Upper lobe of right lung (tissue), 1 donor: ENCODE measurements at regions not wholly inside any gene's neighbourhood (a gene's known extent, or its start where the extent isn't known, plus 50 kb on each side); places are given as distances from the start of the nearest gene placed in this dataset.

Experiments
- ATAC-seq: fragments of 200-7000 bp; cut with Tn5 transposase; one replicate; pipeline ENCODE4 v1.9.1; 2020; ENCODE audit warnings: mild to moderate bottlenecking, moderate library complexity
- DNase-seq: peaks from one replicate; pipeline ENCODE4 v3.0.0-alpha.2; 2020
- H3K27ac ChIP-seq: fragments of 200-600 bp; one replicate; pipeline ENCODE4 v1.8.0; 2022
- H3K27me3 ChIP-seq: fragments of 200-600 bp; one replicate; pipeline ENCODE4 v1.8.0; 2022; ENCODE audit warnings: mild to moderate bottlenecking
- H3K36me3 ChIP-seq: fragments of 200-600 bp; one replicate; pipeline ENCODE4 v1.8.0; 2022
- H3K4me1 ChIP-seq: fragments of 200-600 bp; one replicate; pipeline ENCODE4 v1.8.0; 2022
- H3K4me3 ChIP-seq: fragments of 200-600 bp; one replicate; pipeline ENCODE4 v1.8.0; 2022; ENCODE audit warnings: mild to moderate bottlenecking
- H3K9me3 ChIP-seq: fragments of 200-600 bp; one replicate; pipeline ENCODE4 v1.8.0; 2022
- intact Hi-C: fragments of 100-400 bp; cut with DNase I; formaldehyde crosslinking; loops from one replicate; pipeline ENCODE4 v1.11.0; 2022
- TF ChIP-seq, protein P1 (sequence below): fragments of 200-600 bp; IDR thresholded peaks from one replicate; pipeline ENCODE4 v1.8.0; 2022; ENCODE audit warnings: antibody characterized with exemption
- donor health status: DM: no; HTN: yes; CAD: no; lungs with severe emphysema.

DNA sequence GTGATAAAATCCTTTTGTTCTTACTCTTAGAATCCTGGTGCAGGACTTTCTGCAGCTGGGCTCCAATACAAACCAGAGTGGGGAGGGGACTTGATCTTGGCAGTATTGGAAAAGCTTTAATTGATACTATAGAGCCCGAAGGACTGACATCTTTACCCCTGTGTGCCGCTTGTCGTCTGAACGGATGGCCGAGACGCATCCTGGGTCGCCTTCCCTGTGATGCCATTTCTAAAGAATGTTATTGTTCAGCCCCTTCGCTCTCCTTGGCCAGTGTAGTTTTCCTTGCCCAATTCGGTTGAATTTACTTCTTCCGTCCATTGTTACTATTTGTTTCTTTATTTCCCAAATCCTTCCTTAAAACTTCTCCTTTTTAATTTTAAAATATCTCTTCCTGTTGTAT lies 80.9 kb downstream of the CLDN34 start:
- Histone ChIP-seq H3K36me3 (no peaks in the 10 kb centered on the region), H3K27me3 (no peaks in the 10 kb centered on the region), H3K9me3 (no peaks in the 10 kb centered on the region), H3K27ac (peak overlapping the region; percentile 6), H3K4me1 (peaks cover 26% of the 10 kb centered on the region), H3K4me3 (no peak overlapping the region)
- intact Hi-C loops = no loop called here
- DNase-seq = no peak
- TF ChIP-seq, protein P1, sequence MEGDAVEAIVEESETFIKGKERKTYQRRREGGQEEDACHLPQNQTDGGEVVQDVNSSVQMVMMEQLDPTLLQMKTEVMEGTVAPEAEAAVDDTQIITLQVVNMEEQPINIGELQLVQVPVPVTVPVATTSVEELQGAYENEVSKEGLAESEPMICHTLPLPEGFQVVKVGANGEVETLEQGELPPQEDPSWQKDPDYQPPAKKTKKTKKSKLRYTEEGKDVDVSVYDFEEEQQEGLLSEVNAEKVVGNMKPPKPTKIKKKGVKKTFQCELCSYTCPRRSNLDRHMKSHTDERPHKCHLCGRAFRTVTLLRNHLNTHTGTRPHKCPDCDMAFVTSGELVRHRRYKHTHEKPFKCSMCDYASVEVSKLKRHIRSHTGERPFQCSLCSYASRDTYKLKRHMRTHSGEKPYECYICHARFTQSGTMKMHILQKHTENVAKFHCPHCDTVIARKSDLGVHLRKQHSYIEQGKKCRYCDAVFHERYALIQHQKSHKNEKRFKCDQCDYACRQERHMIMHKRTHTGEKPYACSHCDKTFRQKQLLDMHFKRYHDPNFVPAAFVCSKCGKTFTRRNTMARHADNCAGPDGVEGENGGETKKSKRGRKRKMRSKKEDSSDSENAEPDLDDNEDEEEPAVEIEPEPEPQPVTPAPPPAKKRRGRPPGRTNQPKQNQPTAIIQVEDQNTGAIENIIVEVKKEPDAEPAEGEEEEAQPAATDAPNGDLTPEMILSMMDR = no peak
- no peak for ATAC-seq

DNA sequence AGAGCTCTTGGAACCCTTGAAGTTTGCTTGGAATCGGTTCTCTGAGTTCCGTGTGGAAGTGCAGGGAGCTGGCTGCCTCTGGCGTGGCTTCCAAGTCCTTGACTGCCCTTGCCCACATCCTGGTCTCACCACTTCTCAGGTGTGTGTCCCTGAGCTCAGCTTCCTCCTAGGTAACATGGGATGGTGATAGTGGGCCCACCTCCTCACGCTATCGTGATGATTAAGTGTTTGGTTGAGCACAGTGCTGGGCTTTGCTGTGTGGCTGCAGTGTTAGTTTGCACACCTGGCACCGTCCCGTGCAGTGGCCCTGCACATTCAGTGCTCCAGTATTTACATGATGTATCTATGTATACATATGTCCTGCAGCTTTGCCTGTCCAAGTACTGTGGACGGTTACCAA lies 81.5 kb downstream of the CLDN34 start:
- Histone ChIP-seq H3K36me3 (no peaks in the 10 kb centered on the region), H3K4me3 (no peak overlapping the region), H3K4me1 (peaks cover 26% of the 10 kb centered on the region), H3K27ac (no peak overlapping the region), H3K27me3 (no peaks in the 10 kb centered on the region), H3K9me3 (no peaks in the 10 kb centered on the region)
- peak; percentile 63 for DNase-seq
- TF ChIP-seq, protein P1 = no peak
- ATAC-seq = peak; percentile 77
- intact Hi-C loops = no loop called here

DNA sequence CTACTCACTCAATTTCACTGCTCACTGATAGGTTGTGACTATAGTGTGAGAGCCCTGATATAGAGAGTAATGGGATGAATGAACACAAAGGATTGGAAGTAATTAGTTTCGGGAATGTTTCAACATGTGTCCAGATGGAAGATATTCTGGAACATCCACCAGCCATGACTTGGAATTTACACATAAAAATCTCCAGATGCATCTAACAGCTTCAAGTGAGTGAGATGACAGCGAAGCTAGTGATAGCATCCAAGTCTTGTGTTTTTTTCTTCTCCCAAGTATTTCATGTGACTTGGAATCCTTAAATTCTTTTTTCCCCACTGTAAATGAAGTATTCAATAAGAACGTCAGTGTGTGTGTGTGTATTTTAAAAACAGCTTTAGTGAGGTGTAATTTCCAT lies 82.1 kb downstream of the CLDN34 start:
- Histone ChIP-seq H3K27ac (peak overlapping the region; percentile 42), H3K36me3 (no peaks in the 10 kb centered on the region), H3K27me3 (no peaks in the 10 kb centered on the region), H3K4me3 (no peak overlapping the region), H3K9me3 (no peaks in the 10 kb centered on the region), H3K4me1 (peaks cover 26% of the 10 kb centered on the region)
- TF ChIP-seq, protein P1 = no peak
- DNase-seq = no peak
- no peak for ATAC-seq
- intact Hi-C loops = no loop called here

DNA sequence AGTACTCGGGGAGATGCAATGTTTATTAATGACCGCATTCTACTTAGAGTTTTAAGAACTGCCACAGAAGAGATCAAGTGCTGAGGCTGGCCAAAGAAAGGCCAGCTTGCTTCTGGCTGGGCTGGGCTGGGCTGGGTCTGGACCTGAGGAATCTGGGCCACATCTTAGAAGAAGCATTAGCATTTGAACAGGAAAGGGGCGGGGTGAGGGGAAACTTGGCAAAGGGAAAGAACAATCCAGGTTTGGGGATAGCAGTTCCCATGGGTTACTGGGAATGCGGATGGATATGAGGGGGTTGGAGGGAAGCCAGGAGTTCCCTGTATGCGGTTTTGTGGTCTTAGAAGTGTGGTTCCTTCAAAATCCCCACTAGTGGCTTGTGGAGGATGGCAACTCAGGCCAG lies 83.3 kb downstream of the CLDN34 start:
- no peaks in the 10 kb centered on the region for H3K27me3 ChIP-seq
- peak; percentile 61 for ATAC-seq
- DNase-seq = no peak
- peaks cover 26% of the 10 kb centered on the region for H3K4me1 ChIP-seq
- H3K9me3 ChIP-seq = no peaks in the 10 kb centered on the region
- no peaks in the 10 kb centered on the region for H3K36me3 ChIP-seq
- intact Hi-C loops = no loop called here
- TF ChIP-seq, protein P1 = no peak
- no peak overlapping the region for H3K4me3 ChIP-seq
- H3K27ac ChIP-seq = peak overlapping the region; percentile 42

DNA sequence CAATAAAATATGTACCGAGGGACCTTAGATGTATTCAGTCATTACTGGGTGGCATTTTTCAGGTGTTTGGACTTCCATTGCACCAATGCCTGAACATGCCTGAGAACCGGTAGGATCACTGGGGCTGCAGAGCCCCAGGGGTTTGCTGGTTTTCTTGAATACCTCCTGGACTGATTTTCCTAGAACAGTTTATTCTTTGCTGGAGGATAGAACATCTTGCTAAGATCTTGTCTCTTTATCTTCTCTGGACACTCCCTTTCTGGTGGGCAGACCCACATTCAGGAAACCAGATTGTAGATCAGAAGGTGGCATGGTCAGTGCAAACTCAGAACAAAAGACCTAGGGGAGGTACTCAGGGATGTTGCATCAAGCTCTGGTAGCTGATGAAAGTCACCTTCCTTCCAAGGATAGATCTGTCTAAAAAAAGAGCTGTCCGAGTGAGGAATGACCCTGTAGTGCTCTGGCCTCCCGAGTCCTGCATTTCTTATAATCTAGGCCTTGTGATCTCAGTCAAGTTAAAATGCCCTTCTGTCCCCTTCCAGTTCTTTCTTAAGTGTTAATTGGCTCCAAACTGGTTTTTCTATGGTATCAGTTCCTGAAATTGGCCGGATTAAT lies 84.8 kb downstream of the CLDN34 start:
- intact Hi-C loops = no loop called here
- no peak overlapping the region for H3K27ac ChIP-seq
- H3K4me3 ChIP-seq = no peak overlapping the region
- TF ChIP-seq, protein P1 = no peak
- ATAC-seq (no peak), DNase-seq (no peak)
- no peaks in the 10 kb centered on the region for H3K9me3 ChIP-seq
- H3K36me3 ChIP-seq = no peaks in the 10 kb centered on the region
- peaks cover 26% of the 10 kb centered on the region for H3K4me1 ChIP-seq
- H3K27me3 ChIP-seq = no peaks in the 10 kb centered on the region
